ENCODE measurements at regions not wholly inside any gene's neighbourhood (a gene's known extent, or its start where the extent isn't known, plus 50 kb on each side); places are given as distances from the start of the nearest gene placed in this dataset.

- TF ChIP-seq EP300 (conservative IDR thresholded peaks at IDR 0.05; ENCODE audit: poor library complexity, severe bottlenecking) (no peak), CTCF (IDR thresholded peaks at IDR 0.05; ENCODE audit: poor library complexity, severe bottlenecking) (no peak), EZH2 (IDR thresholded peaks at IDR 0.05; ENCODE audit: borderline replicate concordance, insufficient read depth, low read length, poor library complexity, severe bottlenecking) (no peak), POLR2AphosphoS5 (IDR thresholded peaks at IDR 0.05) (no peak), SMC3 (conservative IDR thresholded peaks at IDR 0.05; ENCODE audit: poor library complexity) (no peak)
Measured at GRCh38 chr2:220127311-220127710, 499.9 kb downstream of the SLC4A3 start.
